ENCODE measurements at regions not wholly inside any gene's neighbourhood (a gene's known extent, or its start where the extent isn't known, plus 50 kb on each side); places are given as distances from the start of the nearest gene placed in this dataset.
"Not testable (repeated sequence)": the region's sequence is repeated elsewhere in the genome, so short reads cannot be mapped to it uniquely, and the experiment has no call there.

GRCh38 chr12:75622492-75622891 is 111.1 kb upstream of the KRR1 start:
- H3K27ac ChIP-seq (ENCODE audit: low read length), result no peak overlapping the region
- H3K4me3 ChIP-seq (ENCODE audit: low read length), result no peak overlapping the region
- no peaks in the 10 kb centered on the region for H3K9me2 ChIP-seq (ENCODE audit: insufficient read depth, low read length)
- H4K20me1 ChIP-seq (ENCODE audit: insufficient read depth), result no peaks in the 10 kb centered on the region
- H3K9me3 ChIP-seq (ENCODE audit: low read length), result no peaks in the 10 kb centered on the region
- H3F3A ChIP-seq (ENCODE audit: insufficient read depth, low read length, poor library complexity, severe bottlenecking), result no peaks in the 10 kb centered on the region
- no peak overlapping the region for H3K9ac ChIP-seq (ENCODE audit: low read length)
- H3K4me2 ChIP-seq (ENCODE audit: low read length), result no peak overlapping the region
- no peaks in the 10 kb centered on the region for H3K27me3 ChIP-seq (ENCODE audit: insufficient read depth, low read depth, low read length)
- no peak for TF ChIP-seq EP300 (conservative IDR thresholded peaks at IDR 0.05; ENCODE audit: poor library complexity, severe bottlenecking)
- TF ChIP-seq CTCF (IDR thresholded peaks at IDR 0.05; ENCODE audit: poor library complexity, severe bottlenecking), result no peak
- TF ChIP-seq REST (IDR thresholded peaks at IDR 0.05; ENCODE audit: borderline replicate concordance), result no peak
- TF ChIP-seq EZH2 (IDR thresholded peaks at IDR 0.05; ENCODE audit: borderline replicate concordance, insufficient read depth, low read length, poor library complexity, severe bottlenecking), result no peak
- no peak for TF ChIP-seq POLR2AphosphoS5 (IDR thresholded peaks at IDR 0.05)
- TF ChIP-seq SMC3 (conservative IDR thresholded peaks at IDR 0.05; ENCODE audit: poor library complexity), result no peak
- no peak for TF ChIP-seq TAF1 (IDR thresholded peaks at IDR 0.05; ENCODE audit: low read depth)
- TF ChIP-seq MXI1 (conservative IDR thresholded peaks at IDR 0.05; ENCODE audit: poor library complexity, severe bottlenecking), result no peak
- no peak for TF ChIP-seq RAD21 (conservative IDR thresholded peaks at IDR 0.05)
- no peak overlapping the region for H2AFZ ChIP-seq (ENCODE audit: low read depth, low read length)
- no peaks in the 10 kb centered on the region for H3K79me2 ChIP-seq (replicated peaks; ENCODE audit: insufficient read depth, low read length)
- no peaks in the 10 kb centered on the region for H3K36me3 ChIP-seq (ENCODE audit: insufficient read depth, low read length)

DNA sequence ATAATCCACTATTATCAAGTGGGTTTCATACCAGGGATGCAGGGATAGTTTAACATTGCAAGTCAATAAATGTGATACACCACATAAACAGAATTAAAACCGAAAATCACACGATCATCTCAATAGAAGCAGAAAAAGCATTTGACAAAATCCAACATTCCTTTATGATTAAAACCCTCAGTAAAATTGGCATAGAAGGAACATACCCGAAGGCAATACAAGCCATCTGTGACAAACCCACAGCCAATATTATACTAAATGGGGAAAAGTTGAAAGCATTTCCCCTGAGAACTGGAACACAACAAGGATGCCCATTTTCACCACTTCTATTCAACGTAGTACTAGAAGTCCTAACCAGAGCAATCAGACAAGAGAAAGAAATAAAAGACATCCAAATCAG is 103.0 kb upstream of the KRR1 start:
- H3K9me3 ChIP-seq (ENCODE audit: low read length); H3K9me2 ChIP-seq (ENCODE audit: insufficient read depth, low read length); H3K9ac ChIP-seq (ENCODE audit: low read length); H3K79me2 ChIP-seq (replicated peaks; ENCODE audit: insufficient read depth, low read length); H3K4me3 ChIP-seq (ENCODE audit: low read length); H4K20me1 ChIP-seq (ENCODE audit: insufficient read depth); H3K36me3 ChIP-seq (ENCODE audit: insufficient read depth, low read length); H3K27me3 ChIP-seq (ENCODE audit: insufficient read depth, low read depth, low read length); H3F3A ChIP-seq (ENCODE audit: insufficient read depth, low read length, poor library complexity, severe bottlenecking); H3K27ac ChIP-seq (ENCODE audit: low read length); H2AFZ ChIP-seq (ENCODE audit: low read depth, low read length); H3K4me2 ChIP-seq (ENCODE audit: low read length): not testable (repeated sequence)

GRCh38 chr12:75613981-75614380 is 102.6 kb upstream of the KRR1 start:
- H3K36me3 ChIP-seq (ENCODE audit: insufficient read depth, low read length), result no peaks in the 10 kb centered on the region
- no peak for TF ChIP-seq SMC3 (conservative IDR thresholded peaks at IDR 0.05; ENCODE audit: poor library complexity)
- TF ChIP-seq REST (IDR thresholded peaks at IDR 0.05; ENCODE audit: borderline replicate concordance), result no peak
- TF ChIP-seq TAF1 (IDR thresholded peaks at IDR 0.05; ENCODE audit: low read depth), result no peak
- no peak for TF ChIP-seq POLR2AphosphoS5 (IDR thresholded peaks at IDR 0.05)
- no peak for TF ChIP-seq EZH2 (IDR thresholded peaks at IDR 0.05; ENCODE audit: borderline replicate concordance, insufficient read depth, low read length, poor library complexity, severe bottlenecking)
- no peak for TF ChIP-seq CTCF (IDR thresholded peaks at IDR 0.05; ENCODE audit: poor library complexity, severe bottlenecking)
- TF ChIP-seq RAD21 (conservative IDR thresholded peaks at IDR 0.05), result no peak
- TF ChIP-seq EP300 (conservative IDR thresholded peaks at IDR 0.05; ENCODE audit: poor library complexity, severe bottlenecking), result no peak
- no peak for TF ChIP-seq MXI1 (conservative IDR thresholded peaks at IDR 0.05; ENCODE audit: poor library complexity, severe bottlenecking)

More at GRCh38 chr12:75613981-75614380, 102.6 kb upstream of the KRR1 start:
- no peaks in the 10 kb centered on the region for H3F3A ChIP-seq (ENCODE audit: insufficient read depth, low read length, poor library complexity, severe bottlenecking)
- H2AFZ ChIP-seq (ENCODE audit: low read depth, low read length), result no peak overlapping the region
- H3K27me3 ChIP-seq (ENCODE audit: insufficient read depth, low read depth, low read length), result no peaks in the 10 kb centered on the region
- no peak overlapping the region for H3K4me3 ChIP-seq (ENCODE audit: low read length)
- no peak overlapping the region for H3K27ac ChIP-seq (ENCODE audit: low read length)
- H3K9ac ChIP-seq (ENCODE audit: low read length), result no peak overlapping the region
- H3K9me2 ChIP-seq (ENCODE audit: insufficient read depth, low read length), result no peaks in the 10 kb centered on the region
- H3K4me2 ChIP-seq (ENCODE audit: low read length), result no peak overlapping the region
- H4K20me1 ChIP-seq (ENCODE audit: insufficient read depth), result no peaks in the 10 kb centered on the region
- H3K79me2 ChIP-seq (replicated peaks; ENCODE audit: insufficient read depth, low read length), result no peaks in the 10 kb centered on the region
- H3K9me3 ChIP-seq (ENCODE audit: low read length), result no peaks in the 10 kb centered on the region

All from neural cell (in vitro differentiated cells).